ENCODE measurements at regions not wholly inside any gene's neighbourhood (a gene's known extent, or its start where the extent isn't known, plus 50 kb on each side); places are given as distances from the start of the nearest gene placed in this dataset.

DNA sequence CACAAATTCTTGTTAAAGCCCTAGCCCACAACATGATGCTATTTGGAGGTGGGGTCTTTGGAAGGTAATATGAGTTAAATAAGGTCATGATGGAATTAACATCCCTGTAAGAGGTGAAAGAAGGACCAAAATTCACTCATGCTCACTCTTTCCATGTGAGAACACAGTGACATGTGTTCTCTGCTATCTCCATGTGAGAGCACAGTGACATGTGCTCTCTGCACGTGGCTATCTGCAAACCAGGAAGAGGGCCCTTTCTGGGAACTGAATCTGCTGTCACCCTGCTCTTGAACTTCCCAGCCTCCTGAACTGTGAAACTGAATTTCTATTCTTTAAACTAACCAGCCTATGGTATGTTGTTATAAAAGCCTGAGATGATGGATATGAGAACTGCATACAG, 1159.4 kb upstream of the ADGRB3 start:
- TF ChIP-seq CTCF (IDR thresholded peaks at IDR 0.05; ENCODE audit: low read depth, low read length) (no peak), EZH2phosphoT487 (IDR thresholded peaks at IDR 0.05; ENCODE audit: low read depth) (no peak)
